ENCODE measurements at regions not wholly inside any gene's neighbourhood (a gene's known extent, or its start where the extent isn't known, plus 50 kb on each side); places are given as distances from the start of the nearest gene placed in this dataset.

GRCh38 chr13:31476753-31477152, 262.6 kb upstream of the RXFP2 start:
- DNase-seq (ENCODE audit: low spot score), result no peak
- TF ChIP-seq CTCF (IDR thresholded peaks at IDR 0.05), result no peak
- Histone ChIP-seq H3K27ac (no peak overlapping the region), H3K4me3 (no peak overlapping the region)

GRCh38 chr13:31477961-31478360, 261.4 kb upstream of the RXFP2 start:
- DNase-seq (ENCODE audit: low spot score), result no peak
- H3K4me3 ChIP-seq, result no peak overlapping the region
- no peak for TF ChIP-seq CTCF (IDR thresholded peaks at IDR 0.05)
- H3K27ac ChIP-seq, result no peak overlapping the region

GRCh38 chr13:31485183-31485582, 254.1 kb upstream of the RXFP2 start:
- H3K4me3 ChIP-seq, result no peak overlapping the region
- DNase-seq (ENCODE audit: low spot score), result no peak
- no peak for TF ChIP-seq CTCF (IDR thresholded peaks at IDR 0.05)
- H3K27ac ChIP-seq, result no peak overlapping the region

- TF ChIP-seq CTCF (IDR thresholded peaks at IDR 0.05), result no peak
- no peak for DNase-seq (ENCODE audit: low spot score)
- Histone ChIP-seq H3K27ac (no peak overlapping the region), H3K4me3 (no peak overlapping the region)
Measured at GRCh38 chr13:31485651-31486051, 253.7 kb upstream of the RXFP2 start.

GRCh38 chr13:31495336-31495735, 244.0 kb upstream of the RXFP2 start:
- TF ChIP-seq CTCF (IDR thresholded peaks at IDR 0.05), result no peak
- DNase-seq (ENCODE audit: low spot score), result no peak
- H3K27ac ChIP-seq, result no peak overlapping the region
- no peak overlapping the region for H3K4me3 ChIP-seq

- Histone ChIP-seq H3K4me3 (no peak overlapping the region), H3K27ac (no peak overlapping the region)
- DNase-seq (ENCODE audit: low spot score), result no peak
- TF ChIP-seq CTCF (IDR thresholded peaks at IDR 0.05), result no peak
Measured at GRCh38 chr13:31499274-31499673, 240.1 kb upstream of the RXFP2 start.

- no peak for DNase-seq (ENCODE audit: low spot score)
- TF ChIP-seq CTCF (IDR thresholded peaks at IDR 0.05), result no peak
Measured at GRCh38 chr13:31503626-31504025, 235.7 kb upstream of the RXFP2 start.

More at GRCh38 chr13:31503626-31504025, 235.7 kb upstream of the RXFP2 start:
- H3K4me3 ChIP-seq, result no peak overlapping the region
- no peak overlapping the region for H3K27ac ChIP-seq
